ENCODE measurements at regions not wholly inside any gene's neighbourhood (a gene's known extent, or its start where the extent isn't known, plus 50 kb on each side); places are given as distances from the start of the nearest gene placed in this dataset.

DNA sequence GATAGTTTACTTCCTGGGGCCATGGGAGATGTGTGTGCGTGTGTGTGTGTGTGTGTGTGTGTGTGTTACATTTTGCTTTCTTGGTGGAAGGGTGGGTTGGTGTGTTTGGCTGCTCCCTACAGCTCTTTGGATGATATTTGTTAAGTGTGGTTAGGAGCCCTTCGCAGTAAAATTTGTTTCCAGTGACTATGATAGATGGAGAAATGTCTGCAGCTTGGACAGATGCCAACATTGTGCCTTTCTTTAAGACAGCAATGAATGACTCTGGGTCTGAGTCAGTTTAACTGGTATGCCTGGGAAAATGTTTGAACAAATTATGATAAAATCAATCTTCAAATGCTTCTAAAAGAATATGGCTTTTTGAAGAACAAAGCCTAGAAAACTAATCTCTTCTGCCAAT, 102.7 kb upstream of the TRPC6 start:
- no peak overlapping the region for H3K27ac ChIP-seq (ENCODE audit: insufficient read depth, low read depth, low read length)
- CTCF ChIA-PET, result no interaction called here

More for the DNA sequence above, 102.7 kb upstream of the TRPC6 start:
- H3K9me3 ChIP-seq (replicated peaks; ENCODE audit: control insufficient read depth, insufficient read depth, low read length), result no peaks in the 10 kb centered on the region
- POLR2A ChIA-PET, result no interaction called here
- intact Hi-C loops (cut with micrococcal nuclease) (no loop called here), dilution Hi-C loops (cut with MboI; ENCODE audit: extremely low pct_ligation_motif_present, low sequenced_read_pairs) (no loop called here)
- H3K4me2 ChIP-seq (ENCODE audit: insufficient read depth, low read length), result no peak overlapping the region
- FAIRE-seq, result no peak
- H3K36me3 ChIP-seq (ENCODE audit: control insufficient read depth in 2 of 2, extremely low read depth in 1 of 2, insufficient read depth in 2 of 2, low read length in 2 of 2), result no peaks in the 10 kb centered on the region
- BruUV-seq (replicated peaks), result no TSS peak
- TF ChIP-seq POLR2A (IDR thresholded peaks at IDR 0.05; ENCODE audit: low read depth, low read length), result no peak
- TF ChIP-seq, protein P1, sequence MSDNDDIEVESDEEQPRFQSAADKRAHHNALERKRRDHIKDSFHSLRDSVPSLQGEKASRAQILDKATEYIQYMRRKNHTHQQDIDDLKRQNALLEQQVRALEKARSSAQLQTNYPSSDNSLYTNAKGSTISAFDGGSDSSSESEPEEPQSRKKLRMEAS (IDR thresholded peaks at IDR 0.05; ENCODE audit: insufficient read depth, insufficient read length), result no peak
- TF ChIP-seq MYC (IDR thresholded peaks at IDR 0.05; ENCODE audit: low read depth, low read length), result no peak
- TF ChIP-seq EZH2 (IDR thresholded peaks at IDR 0.05; ENCODE audit: borderline replicate concordance, low read depth, low read length, severe bottlenecking), result no peak
- TF ChIP-seq, protein P2, sequence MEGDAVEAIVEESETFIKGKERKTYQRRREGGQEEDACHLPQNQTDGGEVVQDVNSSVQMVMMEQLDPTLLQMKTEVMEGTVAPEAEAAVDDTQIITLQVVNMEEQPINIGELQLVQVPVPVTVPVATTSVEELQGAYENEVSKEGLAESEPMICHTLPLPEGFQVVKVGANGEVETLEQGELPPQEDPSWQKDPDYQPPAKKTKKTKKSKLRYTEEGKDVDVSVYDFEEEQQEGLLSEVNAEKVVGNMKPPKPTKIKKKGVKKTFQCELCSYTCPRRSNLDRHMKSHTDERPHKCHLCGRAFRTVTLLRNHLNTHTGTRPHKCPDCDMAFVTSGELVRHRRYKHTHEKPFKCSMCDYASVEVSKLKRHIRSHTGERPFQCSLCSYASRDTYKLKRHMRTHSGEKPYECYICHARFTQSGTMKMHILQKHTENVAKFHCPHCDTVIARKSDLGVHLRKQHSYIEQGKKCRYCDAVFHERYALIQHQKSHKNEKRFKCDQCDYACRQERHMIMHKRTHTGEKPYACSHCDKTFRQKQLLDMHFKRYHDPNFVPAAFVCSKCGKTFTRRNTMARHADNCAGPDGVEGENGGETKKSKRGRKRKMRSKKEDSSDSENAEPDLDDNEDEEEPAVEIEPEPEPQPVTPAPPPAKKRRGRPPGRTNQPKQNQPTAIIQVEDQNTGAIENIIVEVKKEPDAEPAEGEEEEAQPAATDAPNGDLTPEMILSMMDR (IDR thresholded peaks at IDR 0.05; ENCODE audit: extremely low read depth in 1 of 2, insufficient read depth in 1 of 2, low read depth in 1 of 2, low read length in 2 of 2), result no peak
- no peak for TF ChIP-seq GATA2 (IDR thresholded peaks at IDR 0.05; ENCODE audit: insufficient read depth, insufficient read length, low read depth, low read length)
- TF ChIP-seq POLR2AphosphoS5 (IDR thresholded peaks at IDR 0.05; ENCODE audit: insufficient read depth, low read depth, low read length), result no peak
- no peak for TF ChIP-seq JUN (IDR thresholded peaks at IDR 0.05; ENCODE audit: borderline replicate concordance, insufficient read depth, insufficient read length, low read depth)
- TF ChIP-seq FOS (IDR thresholded peaks at IDR 0.05; ENCODE audit: borderline replicate concordance, insufficient read depth, low read length), result no peak
- H2AFZ ChIP-seq (ENCODE audit: low read depth, low read length), result no peak overlapping the region
- no peak overlapping the region for H3K9ac ChIP-seq (replicated peaks; ENCODE audit: extremely low read depth, insufficient read depth, low read length)
- H3K79me2 ChIP-seq (ENCODE audit: control insufficient read depth, insufficient read depth, low read length), result no peaks in the 10 kb centered on the region
- no peaks in the 10 kb centered on the region for H3K27me3 ChIP-seq (ENCODE audit: control insufficient read depth in 2 of 2, insufficient read depth in 2 of 2, low read length in 2 of 2)
- no peaks in the 10 kb centered on the region for H4K20me1 ChIP-seq (replicated peaks; ENCODE audit: control insufficient read depth, extremely low read depth, insufficient read depth, low read length)
- DNase-seq (ENCODE audit: low read depth, low spot score), result no peak
- no peaks in the 10 kb centered on the region for H3K4me1 ChIP-seq (ENCODE audit: control insufficient read depth, extremely low read depth, insufficient read depth, low read length)
- H3K9me1 ChIP-seq (replicated peaks; ENCODE audit: control insufficient read depth, extremely low read depth, insufficient read depth, low read length), result no peaks in the 10 kb centered on the region
- no peak overlapping the region for H3K4me3 ChIP-seq (replicated peaks in 1 of 3; ENCODE audit: insufficient read depth in 1 of 3, low read depth in 1 of 3, low read length in 3 of 3)

Data from endothelial cell of umbilical vein (primary cell).